22Rv1 (cell line): ENCODE measurements at regions not wholly inside any gene's neighbourhood (a gene's known extent, or its start where the extent isn't known, plus 50 kb on each side); places are given as distances from the start of the nearest gene placed in this dataset.

Experiments
- H3K27ac ChIP-seq: fragments of 450-650 bp; 2 replicates; pipeline ENCODE4 v1.5.1; 2017
- ZFX ChIP-seq: fragments of 450-650 bp; IDR thresholded peaks from 2 replicates; pipeline ENCODE4 v1.6.1; 2017; ENCODE audit warnings: antibody characterized with exemption, borderline replicate concordance
- TF ChIP-seq, protein P1 (sequence below): fragments of 450-650 bp; IDR thresholded peaks from 2 replicates; pipeline ENCODE4 v1.5.1; 2017; ENCODE audit warnings: mild to moderate bottlenecking

DNA sequence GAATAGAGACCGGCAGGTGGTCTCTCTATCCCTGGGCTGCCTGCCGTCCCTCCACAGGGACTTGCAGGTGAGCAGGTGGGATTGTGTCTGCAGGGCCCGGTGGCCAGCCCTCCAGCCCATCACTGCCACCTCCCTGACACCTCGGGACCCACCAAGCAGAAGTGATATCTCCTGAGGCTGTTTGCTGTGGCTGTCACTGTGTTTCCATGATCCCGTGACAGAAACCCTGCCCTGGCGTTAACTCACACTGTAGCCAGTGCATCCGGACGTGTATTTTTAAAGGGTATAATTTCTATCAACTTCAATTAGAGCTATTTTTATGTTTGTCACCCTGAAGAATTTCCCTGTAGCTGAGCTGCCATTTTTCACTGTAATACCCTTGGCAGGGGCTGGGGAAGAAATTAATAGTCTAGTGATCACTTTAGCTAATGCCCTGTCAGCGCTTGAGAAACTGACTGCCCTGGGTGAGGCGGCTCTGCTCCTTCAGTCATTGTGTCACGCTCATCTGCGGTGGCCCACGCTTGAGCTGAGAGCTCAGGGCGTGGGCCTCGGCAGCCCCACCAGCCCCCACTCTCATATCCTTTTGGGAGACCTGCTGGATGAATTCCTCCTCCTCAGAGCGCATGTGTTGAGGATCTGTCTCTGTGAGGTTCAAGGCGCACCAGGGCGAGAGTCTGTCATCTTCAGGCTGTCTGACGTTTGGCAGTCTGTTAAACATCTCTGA is 229.9 kb upstream of the CIBAR2 start:
- H3K27ac ChIP-seq = no peak overlapping the region
- no peak for TF ChIP-seq ZFX
- TF ChIP-seq, protein P1, sequence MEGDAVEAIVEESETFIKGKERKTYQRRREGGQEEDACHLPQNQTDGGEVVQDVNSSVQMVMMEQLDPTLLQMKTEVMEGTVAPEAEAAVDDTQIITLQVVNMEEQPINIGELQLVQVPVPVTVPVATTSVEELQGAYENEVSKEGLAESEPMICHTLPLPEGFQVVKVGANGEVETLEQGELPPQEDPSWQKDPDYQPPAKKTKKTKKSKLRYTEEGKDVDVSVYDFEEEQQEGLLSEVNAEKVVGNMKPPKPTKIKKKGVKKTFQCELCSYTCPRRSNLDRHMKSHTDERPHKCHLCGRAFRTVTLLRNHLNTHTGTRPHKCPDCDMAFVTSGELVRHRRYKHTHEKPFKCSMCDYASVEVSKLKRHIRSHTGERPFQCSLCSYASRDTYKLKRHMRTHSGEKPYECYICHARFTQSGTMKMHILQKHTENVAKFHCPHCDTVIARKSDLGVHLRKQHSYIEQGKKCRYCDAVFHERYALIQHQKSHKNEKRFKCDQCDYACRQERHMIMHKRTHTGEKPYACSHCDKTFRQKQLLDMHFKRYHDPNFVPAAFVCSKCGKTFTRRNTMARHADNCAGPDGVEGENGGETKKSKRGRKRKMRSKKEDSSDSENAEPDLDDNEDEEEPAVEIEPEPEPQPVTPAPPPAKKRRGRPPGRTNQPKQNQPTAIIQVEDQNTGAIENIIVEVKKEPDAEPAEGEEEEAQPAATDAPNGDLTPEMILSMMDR = no peak

- no peak overlapping the region for H3K27ac ChIP-seq
- TF ChIP-seq, protein P1 = no peak
- no peak for TF ChIP-seq ZFX
These were observed 232.3 kb upstream of the CIBAR2 start for GRCh38 chr16:85344502-85345128.

- no peak overlapping the region for H3K27ac ChIP-seq
- TF ChIP-seq ZFX = no peak
- TF ChIP-seq, protein P1 = no peak
These were observed 232.9 kb upstream of the CIBAR2 start for GRCh38 chr16:85345129-85345639.

GRCh38 chr16:85346404-85347212 is 234.3 kb upstream of the CIBAR2 start:
- no peak overlapping the region for H3K27ac ChIP-seq
- no peak for TF ChIP-seq ZFX
- TF ChIP-seq, protein P1 = no peak

- H3K27ac ChIP-seq = no peak overlapping the region
- TF ChIP-seq, protein P1 = peak; percentile 38
- TF ChIP-seq ZFX = no peak
These were observed 234.9 kb upstream of the CIBAR2 start for GRCh38 chr16:85347213-85347591.

DNA sequence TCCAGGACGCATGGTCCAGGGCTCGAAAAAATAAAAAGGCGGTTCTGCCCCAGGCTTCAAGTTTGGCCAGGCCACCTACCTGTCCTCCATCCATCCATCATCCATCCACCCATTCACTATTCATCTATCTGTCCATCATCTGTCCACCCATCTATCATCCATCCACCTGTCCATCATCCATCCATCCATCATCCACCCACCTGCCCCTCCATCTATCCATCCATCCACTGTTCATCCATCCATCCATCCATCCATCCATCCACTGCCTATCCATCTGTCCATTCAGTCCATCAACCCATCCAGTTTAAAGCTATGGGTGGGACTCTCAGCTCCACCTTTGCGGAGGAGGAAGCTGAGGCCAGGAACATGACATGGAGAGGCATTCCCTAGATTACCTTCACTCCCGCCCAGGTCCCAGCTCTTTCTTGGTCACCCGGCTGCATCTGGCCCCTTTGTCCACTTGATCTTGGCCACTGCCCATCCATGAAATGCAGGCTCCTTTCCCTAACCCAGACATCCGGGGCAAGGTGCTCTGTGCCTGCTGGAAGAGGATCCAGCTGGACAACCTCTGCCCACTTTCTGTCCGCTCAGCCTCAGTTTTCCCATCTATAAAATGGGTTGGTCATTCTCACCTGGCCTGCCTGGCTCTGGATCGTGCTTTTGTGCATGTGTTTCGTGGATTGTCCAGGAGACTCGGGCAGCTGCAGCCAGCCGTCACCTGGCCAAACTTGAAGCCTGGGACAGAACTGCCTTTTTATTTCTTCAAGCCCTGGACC is 236.0 kb upstream of the CIBAR2 start:
- H3K27ac ChIP-seq = no peak overlapping the region
- TF ChIP-seq ZFX = no peak
- TF ChIP-seq, protein P1 = no peak
